ENCODE measurements at regions not wholly inside any gene's neighbourhood (a gene's known extent, or its start where the extent isn't known, plus 50 kb on each side); places are given as distances from the start of the nearest gene placed in this dataset.
"Not testable (repeated sequence)": the region's sequence is repeated elsewhere in the genome, so short reads cannot be mapped to it uniquely, and the experiment has no call there.

DNA sequence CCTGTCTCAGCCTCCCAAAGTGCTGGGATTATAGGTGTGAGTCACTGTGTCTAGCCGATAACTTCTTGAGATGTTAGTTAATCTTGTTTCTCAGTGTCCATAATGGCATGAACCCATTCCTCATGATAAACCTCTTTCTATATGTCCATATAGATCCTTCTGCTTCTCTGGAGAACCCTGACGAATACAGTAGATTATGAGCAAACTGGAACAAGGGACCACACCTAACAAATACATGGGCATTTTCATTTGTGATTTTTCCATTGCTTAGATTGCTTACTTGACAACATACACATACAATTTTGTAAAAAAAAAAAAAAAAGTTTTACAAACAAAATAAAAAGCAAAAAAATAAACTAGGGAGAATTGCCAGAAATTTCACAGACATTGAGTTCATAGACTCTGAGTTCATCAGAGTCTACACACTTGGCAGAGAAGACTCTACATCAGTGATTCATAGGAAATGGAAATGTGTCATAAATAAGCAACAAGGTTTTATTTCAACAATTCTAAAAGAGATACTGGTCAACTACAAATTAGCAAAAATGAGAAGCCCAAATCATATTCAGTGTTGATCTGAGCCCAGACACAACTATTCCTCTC lies 96.7 kb downstream of the GALR1 start:
- Histone ChIP-seq H3K4me3 (no peak overlapping the region), H3K9me3 (no peaks in the 10 kb centered on the region), H3K27ac (no peak overlapping the region), H3K27me3 (no peaks in the 10 kb centered on the region), H3K4me1 (no peaks in the 10 kb centered on the region), H3K36me3 (ENCODE audit: low read depth, missing control alignments) (no peaks in the 10 kb centered on the region)
- no peak for TF ChIP-seq POLR2A (IDR thresholded peaks at IDR 0.05)
- TF ChIP-seq, protein P1, sequence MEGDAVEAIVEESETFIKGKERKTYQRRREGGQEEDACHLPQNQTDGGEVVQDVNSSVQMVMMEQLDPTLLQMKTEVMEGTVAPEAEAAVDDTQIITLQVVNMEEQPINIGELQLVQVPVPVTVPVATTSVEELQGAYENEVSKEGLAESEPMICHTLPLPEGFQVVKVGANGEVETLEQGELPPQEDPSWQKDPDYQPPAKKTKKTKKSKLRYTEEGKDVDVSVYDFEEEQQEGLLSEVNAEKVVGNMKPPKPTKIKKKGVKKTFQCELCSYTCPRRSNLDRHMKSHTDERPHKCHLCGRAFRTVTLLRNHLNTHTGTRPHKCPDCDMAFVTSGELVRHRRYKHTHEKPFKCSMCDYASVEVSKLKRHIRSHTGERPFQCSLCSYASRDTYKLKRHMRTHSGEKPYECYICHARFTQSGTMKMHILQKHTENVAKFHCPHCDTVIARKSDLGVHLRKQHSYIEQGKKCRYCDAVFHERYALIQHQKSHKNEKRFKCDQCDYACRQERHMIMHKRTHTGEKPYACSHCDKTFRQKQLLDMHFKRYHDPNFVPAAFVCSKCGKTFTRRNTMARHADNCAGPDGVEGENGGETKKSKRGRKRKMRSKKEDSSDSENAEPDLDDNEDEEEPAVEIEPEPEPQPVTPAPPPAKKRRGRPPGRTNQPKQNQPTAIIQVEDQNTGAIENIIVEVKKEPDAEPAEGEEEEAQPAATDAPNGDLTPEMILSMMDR (IDR thresholded peaks at IDR 0.05): no peak
- DNase-seq: no peak
- 90 to 96% methylated on average over 2 of the region's 2 CpGs for WGBS, 2 donors
- intact Hi-C loops (cut with DNase I; ENCODE audit: low total_unique reads): no loop called here

DNA sequence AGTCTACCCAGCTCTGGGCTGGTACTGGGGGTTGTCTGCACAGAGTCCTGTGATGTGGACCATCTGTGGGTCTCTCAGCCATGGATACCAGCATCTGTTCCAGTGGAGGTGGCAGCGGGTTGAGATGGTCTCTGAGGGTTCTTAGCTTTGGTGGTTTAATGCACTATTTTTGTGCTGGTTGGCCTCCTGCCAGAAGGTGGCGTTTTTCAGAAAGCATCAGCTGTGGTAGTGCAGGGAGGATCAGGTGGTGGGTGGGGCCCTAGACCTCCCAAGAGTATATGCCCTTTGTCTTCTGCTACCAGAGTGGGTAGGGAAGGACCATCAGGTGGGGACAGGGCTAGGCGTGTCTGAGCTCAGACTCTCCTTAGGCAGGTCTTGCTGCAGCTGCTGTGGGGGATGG lies 103.7 kb downstream of the GALR1 start:
- H3K9me3 ChIP-seq; intact Hi-C loops (cut with DNase I; ENCODE audit: low total_unique reads); H3K27me3 ChIP-seq; H3K36me3 ChIP-seq (ENCODE audit: low read depth, missing control alignments); H3K27ac ChIP-seq; H3K4me3 ChIP-seq; H3K4me1 ChIP-seq: not testable (repeated sequence)
- 83 to 94% methylated on average over 2 to 3 of the region's 3 CpGs for WGBS, 2 donors
- peak; percentile 19 for DNase-seq

GRCh38 chr18:77359561-77360314 lies 110.1 kb downstream of the GALR1 start:
- no peak for DNase-seq
- Histone ChIP-seq H3K27me3 (no peaks in the 10 kb centered on the region), H3K4me1 (no peaks in the 10 kb centered on the region), H3K27ac (no peak overlapping the region), H3K36me3 (ENCODE audit: low read depth, missing control alignments) (no peaks in the 10 kb centered on the region), H3K4me3 (no peak overlapping the region), H3K9me3 (no peaks in the 10 kb centered on the region)
- 85 to 88% methylated on average over 4 of the region's 4 CpGs for WGBS, 2 donors
- intact Hi-C loops (cut with DNase I; ENCODE audit: low total_unique reads): no loop called here
- TF ChIP-seq, protein P1 (IDR thresholded peaks at IDR 0.05): no peak
- no peak for TF ChIP-seq POLR2A (IDR thresholded peaks at IDR 0.05)

DNA sequence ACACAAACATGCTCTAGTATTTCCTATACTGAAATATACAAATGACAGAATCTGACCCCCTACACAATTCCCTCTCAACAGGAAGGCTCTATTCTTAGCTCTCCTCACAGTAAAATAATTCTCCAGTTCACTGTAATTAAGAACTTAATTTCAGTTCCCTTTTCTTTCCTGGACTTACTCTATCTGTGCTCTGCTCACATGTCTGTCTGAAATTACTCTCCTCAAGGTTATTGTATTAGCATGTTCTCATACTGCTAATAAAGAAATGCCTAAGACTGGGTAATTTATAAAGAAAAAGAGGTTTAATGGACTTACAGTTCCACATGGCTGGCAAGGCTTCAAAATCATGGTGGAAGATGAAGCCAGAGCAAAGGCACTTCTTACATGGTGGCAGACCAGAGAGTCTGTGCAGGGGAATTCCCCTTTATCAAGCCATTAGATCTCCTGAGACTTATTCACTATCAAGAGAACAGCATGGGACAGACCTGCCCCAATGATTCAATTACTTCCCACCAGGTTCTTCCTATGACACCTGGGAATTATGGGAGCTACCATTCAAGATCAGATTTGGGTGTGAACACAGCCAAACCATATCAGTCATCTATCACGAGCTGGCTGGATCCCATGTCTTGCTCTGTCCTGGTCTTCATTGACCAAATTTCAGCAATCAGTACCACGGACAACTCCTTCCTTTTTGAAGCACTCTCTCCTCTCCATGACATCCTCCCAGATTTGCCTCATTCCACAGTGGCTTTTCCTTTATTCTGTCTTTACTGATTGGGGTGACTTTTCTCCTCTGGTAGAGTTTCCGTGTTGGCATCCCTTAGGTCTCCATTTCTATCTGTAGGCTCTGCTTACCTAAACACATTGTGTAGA lies 110.9 kb downstream of the GALR1 start:
- 62 to 68% methylated on average over 3 of the region's 3 CpGs for WGBS, 2 donors
- H3K36me3 ChIP-seq (ENCODE audit: low read depth, missing control alignments): no peaks in the 10 kb centered on the region
- intact Hi-C loops (cut with DNase I; ENCODE audit: low total_unique reads): no loop called here
- H3K9me3 ChIP-seq: no peaks in the 10 kb centered on the region
- H3K27ac ChIP-seq: no peak overlapping the region
- H3K4me3 ChIP-seq: no peak overlapping the region
- H3K4me1 ChIP-seq: no peaks in the 10 kb centered on the region
- no peak for TF ChIP-seq POLR2A (IDR thresholded peaks at IDR 0.05)
- TF ChIP-seq, protein P1 (IDR thresholded peaks at IDR 0.05): no peak
- no peak for DNase-seq
- H3K27me3 ChIP-seq: no peaks in the 10 kb centered on the region

DNA sequence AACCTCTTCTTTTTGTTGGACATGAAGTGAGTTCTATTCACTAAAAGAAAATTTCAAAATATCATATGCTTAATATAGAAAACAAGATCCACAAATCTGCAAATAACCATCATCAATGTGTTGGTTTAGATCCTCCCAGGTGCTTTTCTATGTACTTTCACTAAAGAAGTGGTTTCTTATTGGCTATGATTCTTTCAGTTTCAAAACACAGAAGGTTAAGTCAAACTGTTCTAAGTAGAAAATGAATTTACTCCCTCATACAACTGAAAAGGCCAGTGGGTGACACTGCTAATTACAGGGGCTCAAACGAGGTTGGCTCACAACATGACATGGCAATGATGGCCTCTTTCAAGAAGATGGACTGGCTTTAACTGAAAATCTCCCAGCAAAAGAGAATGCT lies 111.7 kb downstream of the GALR1 start:
- no peaks in the 10 kb centered on the region for H3K27me3 ChIP-seq
- 43 to 64% methylated on average over 1 of the region's 1 CpG for WGBS, 2 donors
- no peak for DNase-seq
- H3K27ac ChIP-seq: no peak overlapping the region
- no peaks in the 10 kb centered on the region for H3K4me1 ChIP-seq
- no peaks in the 10 kb centered on the region for H3K9me3 ChIP-seq
- intact Hi-C loops (cut with DNase I; ENCODE audit: low total_unique reads): no loop called here
- no peak overlapping the region for H3K4me3 ChIP-seq
- no peaks in the 10 kb centered on the region for H3K36me3 ChIP-seq (ENCODE audit: low read depth, missing control alignments)
- no peak for TF ChIP-seq POLR2A (IDR thresholded peaks at IDR 0.05)
- TF ChIP-seq, protein P1 (IDR thresholded peaks at IDR 0.05): no peak
